Activated CD8-positive, alpha-beta memory T cell treated with anti-CD3 and anti-CD28 coated beads, Interleukin-2, amount 50 U/mL, for 1 hour (primary cell): ENCODE measurements at regions not wholly inside any gene's neighbourhood (a gene's known extent, or its start where the extent isn't known, plus 50 kb on each side); places are given as distances from the start of the nearest gene placed in this dataset.

ENCODE experiments used
- DNase-seq: peaks from one replicate; pipeline ENCODE4 v3.0.0-alpha.2; 2020; ENCODE audit errors: extremely low read depth

DNA sequence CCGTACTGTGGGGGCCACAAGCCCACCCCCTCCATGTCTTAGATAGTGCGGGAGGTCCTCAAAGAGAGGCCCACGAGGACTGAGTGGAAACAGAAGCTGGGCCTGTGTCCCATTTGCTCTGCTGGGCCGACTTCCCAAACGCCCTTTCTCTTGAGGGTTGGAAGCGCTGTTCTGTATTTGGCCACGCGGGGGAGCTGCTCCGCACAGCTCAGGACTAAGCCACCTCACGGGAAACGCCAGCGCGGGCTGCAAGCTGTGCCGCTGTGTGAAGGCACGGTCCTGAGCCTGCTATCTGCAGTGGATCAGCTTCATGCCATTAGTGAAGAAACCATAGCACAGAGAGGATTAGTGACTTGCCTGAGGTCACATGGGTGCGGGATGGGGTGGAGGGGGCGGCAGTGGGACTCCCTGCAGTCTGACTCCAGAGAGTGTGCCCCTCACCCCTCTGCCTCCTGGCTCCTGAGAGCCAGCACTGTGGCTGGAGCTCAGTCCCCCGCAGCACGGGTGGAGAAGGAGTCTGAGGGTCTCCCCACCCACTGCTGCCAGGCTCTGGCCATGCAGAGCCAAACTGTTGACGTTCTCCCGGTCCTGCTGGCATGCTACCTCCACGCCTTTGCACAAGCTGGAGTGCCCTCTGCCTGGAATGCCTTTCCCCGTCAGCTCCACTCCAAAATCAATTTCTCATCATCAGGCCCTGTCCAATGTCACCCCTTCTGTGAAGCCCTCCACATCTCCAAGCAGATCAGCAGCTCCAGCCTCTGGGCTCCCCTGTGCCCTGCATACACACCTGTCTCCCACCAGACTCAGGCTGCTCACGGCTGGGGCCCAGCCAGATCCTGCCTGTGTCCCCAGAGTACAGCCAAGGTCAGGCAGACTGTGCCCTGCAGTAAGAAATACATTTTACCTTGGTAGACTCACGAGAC, 51.5 kb upstream of the LRRC32 start:
- peak; percentile 8 for DNase-seq

DNA sequence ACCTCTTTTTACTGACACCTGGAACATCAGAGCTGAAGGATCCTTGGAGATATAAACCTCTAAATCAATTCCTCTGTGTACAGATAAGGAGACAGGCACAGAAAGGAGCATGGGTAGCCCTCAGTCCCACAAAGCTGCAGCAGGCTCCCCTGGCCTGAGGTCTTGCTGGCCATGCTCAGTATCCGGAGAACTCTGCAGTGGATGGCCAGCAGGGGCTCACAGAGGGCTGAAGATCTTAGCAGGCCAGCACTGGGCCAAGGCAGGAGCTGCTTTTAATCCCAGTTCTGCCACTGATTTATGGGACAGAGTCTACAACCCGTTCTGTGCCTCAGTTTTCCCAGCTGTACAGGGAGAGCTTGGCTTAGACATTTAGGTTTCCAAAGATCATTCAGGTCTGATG, 52.6 kb upstream of the LRRC32 start:
- DNase-seq, result no peak

DNA sequence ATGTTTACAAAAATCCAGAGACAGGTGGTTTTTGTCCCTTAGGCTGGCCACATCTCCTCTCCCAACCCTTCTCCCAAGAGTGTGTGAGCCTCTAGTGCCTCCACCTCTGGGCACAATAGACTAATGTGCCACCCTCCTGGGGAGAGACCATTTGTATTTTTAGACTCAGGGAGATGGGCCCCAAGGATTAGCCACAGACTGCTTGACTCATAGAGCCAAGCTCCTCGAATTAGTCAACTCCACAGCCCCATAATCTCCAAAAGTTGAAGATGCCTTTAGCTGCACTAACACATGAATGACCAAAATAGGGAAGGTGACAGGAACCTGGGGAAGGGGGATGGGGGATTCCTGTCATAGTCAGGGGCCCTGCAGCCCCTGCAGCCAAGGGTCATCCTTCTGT, 53.0 kb upstream of the LRRC32 start:
- no peak for DNase-seq

DNA sequence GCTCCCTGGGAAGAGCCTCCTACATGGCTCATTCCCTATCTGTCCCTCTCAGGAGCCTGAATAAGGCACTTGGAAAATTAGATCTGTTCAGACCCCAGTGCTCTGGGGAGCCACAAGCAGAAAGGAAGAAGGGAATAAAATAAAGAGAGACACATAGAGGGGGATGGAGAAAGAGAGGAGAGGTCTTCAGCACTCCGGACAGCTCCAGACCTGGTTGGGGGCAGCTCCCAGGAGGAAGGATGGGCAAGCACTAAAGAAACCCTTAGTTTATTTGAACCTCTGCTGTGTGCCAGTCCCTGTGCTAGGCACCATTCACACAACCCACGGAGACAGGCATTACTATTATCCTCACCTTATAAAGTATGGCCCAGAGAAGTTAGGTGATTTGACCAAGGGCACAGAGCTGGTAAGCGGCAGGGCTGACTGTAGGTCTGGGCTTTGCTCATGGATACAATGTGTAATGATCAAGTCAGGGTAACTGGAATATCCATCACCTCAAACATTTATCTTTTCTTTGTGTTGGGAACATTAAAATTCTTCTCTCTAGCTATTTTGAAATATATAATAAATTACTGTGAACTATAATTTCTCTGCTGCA, 53.7 kb upstream of the LRRC32 start:
- no peak for DNase-seq

DNA sequence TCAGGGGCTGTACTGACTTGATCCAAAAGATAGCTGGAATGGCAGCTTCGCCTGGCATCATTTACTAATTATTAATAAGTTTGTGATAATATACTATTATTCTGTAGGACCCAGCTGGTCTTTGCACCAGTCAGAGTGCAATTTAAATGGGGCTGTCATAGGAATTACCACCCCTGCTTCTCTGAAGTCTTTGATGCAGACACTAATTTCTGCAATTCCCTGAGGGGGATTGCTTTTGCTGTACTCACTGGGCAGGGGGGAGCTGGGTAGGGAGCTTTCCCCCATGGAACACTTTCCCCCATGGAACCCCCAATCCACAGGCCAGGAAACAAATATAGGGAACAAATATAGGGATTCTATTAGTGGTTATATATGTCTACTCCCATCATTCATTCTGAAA, 54.9 kb upstream of the TSKU start:
- no peak for DNase-seq

DNA sequence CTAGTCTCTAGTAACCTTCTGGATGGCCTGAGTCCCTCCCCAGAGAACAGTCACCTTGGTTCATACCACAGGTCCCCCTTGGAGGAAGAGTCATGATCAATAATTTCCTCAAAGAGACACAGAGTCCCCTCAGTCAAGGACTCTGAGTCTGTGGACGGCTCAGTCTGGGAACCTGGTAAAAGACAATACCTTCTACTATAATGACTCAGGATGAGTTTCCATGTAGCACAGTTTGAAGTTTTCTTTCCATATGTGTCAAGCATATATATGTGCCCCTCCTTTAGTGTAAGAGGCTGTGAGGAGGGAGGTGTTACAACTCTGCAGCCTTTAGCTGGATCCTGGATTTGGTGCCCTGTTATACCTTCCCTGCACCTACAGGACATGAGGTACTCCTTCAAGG, 54.4 kb upstream of the TSKU start:
- no peak for DNase-seq

DNA sequence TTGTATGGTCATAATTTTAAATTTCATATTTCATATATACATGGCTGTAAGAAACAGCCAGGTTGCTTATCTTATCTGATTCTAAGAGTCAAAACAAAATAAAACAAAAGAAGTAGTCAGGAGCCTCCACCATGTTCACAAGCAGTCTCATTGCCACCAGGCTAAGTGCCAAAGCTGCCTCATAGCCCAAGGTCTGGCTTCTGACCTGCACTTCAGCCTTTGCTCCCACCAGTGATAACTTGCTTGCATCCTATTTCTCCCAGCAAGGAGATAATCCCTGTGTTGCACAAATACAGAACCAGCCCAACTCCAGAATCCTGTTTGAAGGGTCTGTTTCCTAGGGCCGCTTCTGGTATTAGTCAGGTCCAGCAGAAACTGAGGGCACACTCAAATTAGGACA, 53.9 kb upstream of the TSKU start:
- no peak for DNase-seq

DNA sequence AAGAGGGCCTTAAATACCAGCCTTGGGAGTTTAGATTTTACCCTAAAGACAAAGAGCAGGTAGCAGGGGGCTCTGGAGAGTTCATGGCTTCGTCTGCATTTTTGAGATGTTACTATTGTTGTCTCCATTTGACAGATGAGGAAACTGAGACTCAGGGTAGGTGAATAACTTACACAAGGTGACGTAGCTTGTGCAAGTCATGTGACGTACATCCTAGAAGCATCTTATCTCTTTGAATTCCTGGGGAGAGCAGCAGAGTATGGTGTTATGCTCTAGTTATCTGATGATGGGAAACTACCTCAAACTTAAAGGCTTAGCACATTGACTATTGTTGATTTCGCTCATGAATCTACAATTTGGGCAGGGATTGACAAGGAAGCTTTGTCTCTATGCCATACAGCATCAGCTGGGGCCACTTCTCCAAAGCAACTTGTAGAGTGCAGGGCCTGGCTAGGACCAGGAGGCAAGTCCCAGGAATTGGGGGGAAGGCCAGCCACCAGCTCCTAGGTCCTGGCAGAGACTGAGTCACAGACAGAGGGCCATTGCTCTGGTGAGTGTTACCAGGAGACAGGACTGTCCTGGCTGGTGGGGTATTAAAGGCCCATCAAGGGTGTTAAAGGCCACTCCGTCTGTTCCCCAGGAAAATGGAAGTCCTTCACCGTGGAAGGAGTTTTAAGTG, 52.1 kb upstream of the TSKU start:
- DNase-seq, result no peak

DNA sequence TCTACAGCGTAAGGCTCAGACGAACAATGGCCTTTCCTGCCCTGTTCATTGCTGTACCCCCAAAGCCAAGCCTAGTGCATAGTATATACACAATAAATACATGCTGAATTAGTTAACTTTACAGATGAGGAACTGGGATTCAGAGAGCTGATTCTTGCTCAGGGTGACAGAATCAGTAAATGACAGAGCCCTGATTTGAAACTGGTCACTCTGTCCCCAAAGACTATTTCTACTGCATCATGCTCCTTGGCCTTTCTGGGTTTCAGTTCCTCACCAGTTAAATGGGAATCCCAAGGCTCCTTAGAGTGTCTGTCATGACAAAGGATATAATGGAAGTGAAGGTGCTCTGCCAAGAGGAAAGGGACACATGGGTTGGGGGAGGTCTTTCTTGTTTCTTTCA, 50.5 kb upstream of the TSKU start:
- DNase-seq, result no peak
